NCI-H1930 (cell line): ENCODE measurements at regions not wholly inside any gene's neighbourhood (a gene's known extent, or its start where the extent isn't known, plus 50 kb on each side); places are given as distances from the start of the nearest gene placed in this dataset.
A peak's percentile ranks its signal among the peaks of the same experiment; 100 is the strongest.

Experiments
- DNase-seq, 2 experiments: peaks; one replicate each; lab custom pipeline; 2025; lab: John Stamatoyannopoulos, UW

DNA sequence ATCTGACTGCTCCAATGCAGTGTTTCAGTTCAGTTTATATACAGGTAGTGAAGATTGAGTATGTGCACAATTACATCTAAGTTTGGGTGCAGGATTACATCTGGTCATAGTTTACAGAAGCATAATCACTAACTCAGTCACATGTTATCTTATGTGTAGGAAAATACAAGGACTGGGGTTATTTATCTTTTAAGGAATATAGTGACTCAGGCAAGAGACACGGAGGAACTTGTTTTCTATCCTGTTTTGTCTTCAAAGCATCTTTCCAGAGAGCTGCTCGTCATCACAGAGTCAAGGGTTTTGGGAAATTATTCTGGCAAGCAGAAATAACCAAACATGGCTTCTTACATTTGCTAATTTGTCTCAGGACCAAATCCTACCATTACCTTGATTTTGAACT, 1371.5 kb upstream of the TMEFF2 start:
- DNase-seq: no peak

DNA sequence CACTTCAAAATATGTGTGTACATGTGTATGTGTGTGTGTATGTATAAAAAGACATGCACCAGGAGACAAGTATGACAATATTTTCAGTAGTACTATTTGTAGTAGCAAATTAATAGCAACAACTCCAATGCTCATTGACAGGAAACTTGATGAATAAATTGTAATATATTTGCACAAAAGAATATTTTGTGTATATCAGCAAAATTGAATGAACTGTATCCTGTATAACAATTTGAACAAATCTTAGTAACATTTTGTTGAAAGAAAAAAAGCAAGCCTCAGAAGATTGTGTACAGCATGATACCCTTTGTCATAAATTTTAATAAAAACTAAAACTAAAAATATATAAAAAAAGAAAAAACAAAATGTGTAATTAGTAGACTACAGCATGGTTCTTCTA, 1367.3 kb upstream of the TMEFF2 start:
- no peak for DNase-seq

DNA sequence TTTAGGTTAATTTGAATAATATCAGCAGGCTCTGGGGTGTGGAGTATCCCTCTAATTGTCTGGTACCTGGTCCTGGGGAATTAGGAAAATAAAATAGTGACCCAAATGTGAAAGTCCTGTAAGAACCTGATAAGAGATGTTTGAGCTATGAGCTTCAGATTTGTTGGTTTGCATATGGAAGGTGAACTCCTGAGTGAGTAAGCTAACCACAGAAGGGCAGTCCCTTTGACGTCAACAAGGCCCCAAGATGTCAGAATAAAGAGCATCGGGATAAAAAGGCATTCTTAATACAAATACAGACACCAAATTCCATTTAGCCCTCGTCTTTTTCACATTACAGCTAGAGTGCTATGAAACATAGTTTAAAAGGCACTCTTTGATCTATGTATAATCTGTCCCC, 1366.3 kb upstream of the TMEFF2 start:
- DNase-seq: no peak

DNA sequence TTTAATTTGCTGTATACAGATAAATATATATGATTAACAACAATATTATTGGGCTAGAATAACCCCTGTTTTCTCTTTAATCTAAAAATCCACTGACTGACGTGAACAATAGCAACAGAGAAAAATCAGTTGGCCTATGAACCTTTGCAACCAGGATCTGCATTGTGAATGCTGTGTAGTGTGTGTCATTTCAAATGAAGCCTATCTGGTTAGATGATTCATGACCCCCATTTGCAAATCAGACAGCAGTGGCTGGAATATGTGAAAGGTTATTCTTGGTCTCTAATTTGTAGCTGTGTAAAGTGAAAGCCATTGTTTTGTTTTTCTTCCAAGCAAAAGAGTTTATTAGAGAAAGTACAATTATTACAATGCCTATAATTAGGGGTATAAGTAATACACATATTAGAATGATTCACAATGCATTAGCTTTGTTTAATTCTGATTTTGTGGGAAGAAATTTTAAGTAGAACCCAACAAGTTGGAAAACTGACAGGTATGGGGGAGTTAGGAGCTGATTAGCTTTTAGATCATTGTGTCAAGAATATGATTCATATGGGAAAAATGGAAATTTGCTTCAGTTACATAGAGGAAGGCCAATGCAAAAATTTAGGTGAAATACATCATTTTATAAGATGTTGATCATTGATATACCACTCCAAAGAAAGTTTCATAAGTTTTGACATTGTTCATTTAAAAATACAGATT, 1362.2 kb upstream of the TMEFF2 start:
- no peak for DNase-seq

DNA sequence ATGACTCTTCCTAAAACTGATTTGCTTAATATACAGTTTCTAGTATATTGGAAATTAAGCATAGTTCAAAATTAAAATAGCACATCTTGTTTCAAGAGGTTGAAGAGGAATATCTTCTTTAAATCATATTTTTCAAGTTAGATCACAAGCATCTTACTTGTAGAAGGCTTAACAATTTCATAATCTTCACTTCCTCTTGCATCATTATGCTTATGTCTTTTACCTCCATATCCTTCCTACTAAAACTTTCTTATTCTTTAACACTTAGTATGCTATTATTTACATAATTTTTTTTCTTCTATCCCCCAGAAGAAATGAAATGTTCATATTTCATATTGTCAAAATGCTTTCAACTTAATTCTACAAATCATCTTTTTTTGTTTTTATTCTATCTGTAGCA, 1354.9 kb upstream of the TMEFF2 start:
- no peak for DNase-seq

DNA sequence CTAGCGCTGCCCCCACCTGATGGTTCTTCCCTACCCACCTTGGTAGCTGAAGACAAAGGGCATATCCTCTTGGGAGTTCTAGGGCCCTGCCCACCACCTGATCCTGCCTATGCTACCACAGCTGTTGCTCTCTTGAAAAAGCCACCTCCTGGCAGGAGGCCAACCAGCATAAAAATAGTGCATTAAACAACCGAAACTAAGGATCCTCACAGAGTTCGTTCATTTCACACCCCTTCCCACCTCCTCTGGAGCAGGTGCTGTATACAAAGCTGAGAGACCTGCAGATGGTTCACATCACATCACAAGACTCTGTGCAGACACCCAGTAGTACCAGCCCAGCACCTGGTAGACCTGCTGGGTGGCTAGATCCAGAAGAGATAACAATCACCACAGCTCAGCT, 1348.0 kb upstream of the TMEFF2 start:
- DNase-seq: no peak

DNA sequence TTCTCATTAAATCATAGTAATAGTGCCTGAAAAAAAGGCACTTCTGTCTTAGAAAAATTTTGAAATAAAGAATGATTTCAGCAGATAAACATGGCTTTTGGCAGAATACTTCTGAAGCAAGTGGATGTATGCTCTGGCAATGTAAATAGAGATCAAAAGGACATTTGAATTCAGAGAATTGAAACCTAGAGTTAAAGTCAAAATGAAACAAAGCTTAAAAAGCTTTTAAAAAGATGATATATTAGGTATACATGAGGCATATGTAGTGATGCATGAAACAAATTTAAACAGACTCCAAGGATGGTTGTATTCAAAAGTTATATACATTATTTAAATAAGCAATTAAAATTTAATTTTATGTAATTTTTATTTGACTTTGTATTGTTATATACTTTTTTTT, 1344.5 kb upstream of the TMEFF2 start:
- DNase-seq: no peak

DNA sequence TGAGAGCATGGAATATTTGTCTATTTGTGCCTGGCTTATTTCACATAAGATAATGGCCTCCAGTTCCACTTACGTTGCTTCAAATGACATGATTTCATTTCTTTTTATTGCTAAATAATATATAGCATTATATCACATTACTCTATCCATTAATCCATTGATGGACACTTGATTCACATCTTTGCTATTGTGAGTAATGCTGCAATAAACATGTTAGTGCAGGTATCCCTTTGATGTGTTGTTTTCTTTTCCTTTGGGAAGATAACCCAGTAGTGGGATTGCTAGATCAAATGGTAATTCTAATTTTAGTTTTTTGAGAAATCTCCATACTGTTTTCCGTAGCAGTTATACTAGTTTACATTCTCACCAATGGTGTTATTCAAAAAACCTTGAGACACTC, 1343.3 kb upstream of the TMEFF2 start:
- no peak for DNase-seq

DNA sequence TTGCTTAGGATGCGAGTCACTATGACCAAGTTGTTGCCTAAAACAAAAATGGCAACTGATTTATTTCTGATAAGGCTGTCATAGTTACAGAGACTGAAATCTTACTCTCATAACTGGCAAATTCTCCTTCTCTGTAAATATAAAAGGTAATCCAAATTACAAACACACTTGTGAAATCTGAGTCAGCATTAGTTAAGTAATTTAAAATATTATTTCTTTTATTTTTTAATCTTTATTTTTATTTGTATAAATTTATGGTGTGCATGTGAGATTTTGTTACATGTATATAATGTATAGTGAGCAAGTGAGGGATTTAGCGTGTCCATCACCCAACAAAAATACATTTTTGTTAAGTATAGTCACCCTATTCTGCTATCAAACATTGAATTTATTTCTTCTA, 1342.8 kb upstream of the TMEFF2 start:
- DNase-seq: no peak

DNA sequence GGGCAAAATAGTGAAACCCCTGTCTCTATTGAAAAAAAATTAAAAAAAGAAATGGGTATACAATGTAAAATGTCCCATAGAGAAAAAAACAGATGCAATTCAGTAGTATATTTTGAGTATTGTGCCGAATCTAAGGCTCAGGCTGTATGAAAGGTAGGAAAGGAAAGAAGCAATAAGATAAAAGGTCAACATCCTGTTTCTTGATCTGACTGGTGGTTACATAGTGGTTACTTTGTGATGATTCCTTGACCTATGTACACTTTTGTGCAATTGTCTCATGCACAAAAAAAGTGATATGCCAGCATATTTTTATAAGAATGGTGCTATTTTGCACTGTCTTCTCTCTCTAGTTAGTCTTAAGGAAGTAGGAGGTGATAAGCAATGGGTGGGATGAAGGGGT, 1333.7 kb upstream of the TMEFF2 start:
- DNase-seq: no peak

DNA sequence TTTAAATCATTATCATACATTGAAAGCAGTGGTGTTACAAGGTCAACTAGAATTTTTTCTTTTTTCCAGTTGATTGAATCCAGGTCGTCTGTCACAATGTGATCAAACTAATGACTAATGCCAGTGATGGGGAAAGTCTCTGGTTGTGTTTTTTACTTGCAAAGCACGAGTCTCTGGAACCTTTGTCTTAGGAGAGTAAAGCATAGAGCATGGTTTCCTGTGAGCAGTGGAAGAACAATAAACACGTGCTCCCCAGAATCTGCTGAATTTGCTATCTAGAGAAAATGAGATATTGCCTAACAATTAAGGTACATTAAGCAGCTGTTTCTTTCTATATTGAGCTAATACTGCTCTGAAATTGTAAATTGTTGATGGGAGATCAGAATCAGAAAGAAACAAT, 1332.4 kb upstream of the TMEFF2 start:
- DNase-seq: no peak

DNA sequence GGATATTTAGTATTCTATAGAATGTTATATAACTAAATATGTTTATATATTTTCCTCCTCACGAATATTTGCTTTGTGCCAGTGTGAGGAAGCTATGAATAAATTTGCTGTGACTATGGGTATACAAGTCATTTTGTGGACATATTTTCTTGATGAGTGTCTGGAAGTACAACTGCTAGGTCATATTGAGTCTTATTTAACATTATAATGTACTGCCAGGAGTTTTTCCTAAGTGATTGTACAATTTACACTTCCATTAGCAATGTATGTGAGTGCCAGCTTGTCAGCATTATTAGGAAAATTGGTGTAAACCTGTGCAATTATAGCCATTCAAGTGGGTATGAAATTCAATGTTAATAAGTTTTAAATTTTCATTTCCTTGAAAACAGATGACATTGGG, 1328.9 kb upstream of the TMEFF2 start:
- DNase-seq: no peak

DNA sequence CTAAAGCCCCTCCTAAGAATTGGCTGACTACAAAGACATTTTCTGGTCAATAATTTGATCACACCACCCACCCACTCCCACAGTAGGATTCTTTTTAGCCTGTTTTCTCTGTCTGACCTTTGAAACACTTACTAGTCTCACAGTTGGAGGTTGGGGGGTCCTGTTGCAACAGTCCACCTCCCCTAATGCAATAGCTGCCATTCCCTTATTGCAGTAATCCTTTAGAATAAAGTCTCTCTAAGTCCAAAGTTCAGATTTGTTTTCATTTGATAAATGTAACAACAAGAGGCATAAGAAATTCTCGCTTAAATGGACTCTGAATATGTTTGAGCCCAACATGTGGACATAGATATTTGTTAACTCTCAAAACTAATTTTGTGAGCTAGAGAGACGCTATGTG, 1326.8 kb upstream of the TMEFF2 start:
- no peak for DNase-seq

DNA sequence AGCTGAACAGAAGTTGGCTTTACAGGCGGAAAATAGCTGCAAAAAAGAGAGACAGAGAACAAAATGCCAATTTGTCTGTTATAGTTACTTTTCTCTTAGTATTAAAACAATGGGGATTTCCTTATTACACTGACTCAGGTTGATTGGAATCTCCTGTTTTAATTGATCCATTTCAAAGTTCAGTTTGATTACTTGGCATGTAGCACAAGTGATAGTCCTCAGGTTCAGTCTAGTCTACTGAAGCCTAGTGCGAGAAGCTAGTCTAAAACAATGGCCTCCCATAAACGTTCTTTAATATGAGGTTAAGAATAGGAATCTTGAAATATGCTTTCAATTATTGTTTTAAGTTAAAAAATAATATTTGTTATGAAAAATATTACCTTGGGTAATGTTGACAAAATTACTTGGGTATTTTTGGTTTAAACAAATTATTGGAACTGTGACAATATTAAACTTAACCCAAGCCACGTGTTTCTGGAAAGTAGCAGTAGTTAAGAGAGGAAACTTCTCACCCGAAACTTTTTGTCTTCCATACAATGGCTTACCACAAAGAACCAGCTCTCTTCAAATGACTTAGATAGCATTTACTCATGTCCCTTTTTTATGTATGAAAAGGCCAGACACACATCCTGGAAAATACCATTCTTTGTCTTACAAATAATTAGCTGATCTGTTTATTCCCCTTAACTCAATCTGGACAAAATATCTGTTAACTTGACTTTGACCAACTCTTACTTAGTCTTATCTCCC, 1326.2 kb upstream of the TMEFF2 start:
- no peak for DNase-seq

DNA sequence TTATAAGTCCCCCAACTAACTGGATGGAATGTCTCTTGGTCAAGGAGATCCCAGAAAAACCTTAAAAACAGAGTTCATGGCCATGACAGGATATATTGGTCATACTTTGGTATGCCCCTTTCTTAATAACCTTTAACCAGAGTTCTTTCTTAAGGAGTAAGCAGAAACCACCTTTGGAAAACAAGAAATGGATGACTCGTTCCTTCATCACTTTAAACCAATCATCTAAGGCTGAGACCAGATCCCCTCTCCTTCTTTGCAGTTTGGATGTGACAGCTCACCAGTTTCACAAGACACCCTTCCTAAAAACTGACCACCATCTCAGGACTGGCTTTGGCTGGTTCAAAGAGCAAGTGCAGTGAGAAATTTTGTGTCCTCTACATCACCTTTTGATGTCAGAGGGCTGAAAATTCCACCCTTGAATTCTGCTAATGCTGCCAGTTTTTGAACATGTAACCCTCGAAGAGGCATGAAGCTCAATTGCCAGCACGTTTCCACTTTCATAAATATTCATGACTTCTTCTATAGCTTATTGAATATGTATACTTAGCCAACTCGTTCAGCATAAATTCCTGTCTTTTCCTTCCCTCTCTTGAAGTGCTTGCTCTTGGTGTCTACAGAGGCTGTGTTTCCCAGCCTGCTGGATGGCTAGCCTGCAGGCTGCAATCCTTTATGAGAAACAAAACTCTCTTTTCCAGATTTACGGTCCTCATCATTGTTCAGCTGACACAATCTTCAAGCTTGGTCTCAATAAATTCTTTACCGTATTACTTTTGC, 1323.5 kb upstream of the TMEFF2 start:
- no peak for DNase-seq

DNA sequence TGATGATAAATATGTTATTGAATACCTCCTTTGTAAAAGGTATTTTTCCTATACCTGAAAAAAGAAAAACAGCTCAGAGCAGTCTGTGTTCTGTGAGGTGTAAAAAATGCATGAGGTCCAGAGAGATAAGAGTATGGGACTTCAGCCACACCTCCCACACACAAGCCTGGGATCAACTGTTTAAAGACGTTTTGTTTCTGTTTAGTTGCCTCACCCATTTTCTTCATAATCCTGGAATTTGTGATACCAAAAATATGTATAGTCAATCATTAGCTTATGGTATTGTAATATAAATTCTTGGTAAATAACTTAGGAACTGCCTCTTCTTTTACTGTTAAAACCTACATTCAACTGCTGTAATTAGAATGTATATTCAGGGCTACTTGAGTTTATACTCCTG, 1322.9 kb upstream of the TMEFF2 start:
- DNase-seq: no peak

DNA sequence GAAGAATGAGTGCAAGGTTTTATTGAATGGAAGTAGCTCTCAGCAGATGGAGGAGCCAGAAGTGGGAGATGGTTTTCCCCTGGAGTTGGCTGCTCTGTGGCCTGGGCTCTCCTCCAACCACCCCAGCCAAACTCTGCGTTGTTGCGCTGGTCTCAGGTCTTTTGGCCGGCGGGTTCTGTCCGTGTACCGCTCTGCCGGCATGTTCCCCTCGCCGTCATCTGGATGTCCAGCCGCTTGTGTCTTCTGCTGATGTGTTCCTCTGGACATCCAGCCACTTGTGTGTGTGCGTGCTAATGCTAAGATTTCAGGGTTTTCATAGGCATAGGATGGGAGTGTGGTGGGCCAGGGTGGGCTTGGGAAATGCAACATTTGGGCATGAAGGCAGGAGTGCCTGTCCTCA, 1311.3 kb upstream of the TMEFF2 start:
- DNase-seq: no peak

DNA sequence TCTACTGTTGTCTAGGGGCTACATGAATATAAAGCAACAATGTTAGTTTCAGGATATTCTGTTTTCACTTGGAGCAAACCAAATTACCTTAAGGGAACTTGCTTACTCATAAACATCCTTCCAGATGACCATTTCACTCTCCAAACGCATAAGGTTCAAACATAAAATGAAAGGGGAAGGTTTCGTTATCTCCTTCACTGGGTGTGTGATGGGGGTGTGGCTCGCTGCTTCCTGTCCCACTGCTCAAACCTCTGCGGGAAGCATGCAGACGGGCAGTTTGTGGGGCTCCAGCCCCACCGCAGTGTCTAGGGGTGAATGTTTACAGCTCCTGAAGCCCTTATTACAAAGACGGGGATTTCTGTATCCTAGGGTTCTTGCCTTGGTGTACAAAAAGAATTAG, 1310.9 kb upstream of the TMEFF2 start:
- no peak for DNase-seq

DNA sequence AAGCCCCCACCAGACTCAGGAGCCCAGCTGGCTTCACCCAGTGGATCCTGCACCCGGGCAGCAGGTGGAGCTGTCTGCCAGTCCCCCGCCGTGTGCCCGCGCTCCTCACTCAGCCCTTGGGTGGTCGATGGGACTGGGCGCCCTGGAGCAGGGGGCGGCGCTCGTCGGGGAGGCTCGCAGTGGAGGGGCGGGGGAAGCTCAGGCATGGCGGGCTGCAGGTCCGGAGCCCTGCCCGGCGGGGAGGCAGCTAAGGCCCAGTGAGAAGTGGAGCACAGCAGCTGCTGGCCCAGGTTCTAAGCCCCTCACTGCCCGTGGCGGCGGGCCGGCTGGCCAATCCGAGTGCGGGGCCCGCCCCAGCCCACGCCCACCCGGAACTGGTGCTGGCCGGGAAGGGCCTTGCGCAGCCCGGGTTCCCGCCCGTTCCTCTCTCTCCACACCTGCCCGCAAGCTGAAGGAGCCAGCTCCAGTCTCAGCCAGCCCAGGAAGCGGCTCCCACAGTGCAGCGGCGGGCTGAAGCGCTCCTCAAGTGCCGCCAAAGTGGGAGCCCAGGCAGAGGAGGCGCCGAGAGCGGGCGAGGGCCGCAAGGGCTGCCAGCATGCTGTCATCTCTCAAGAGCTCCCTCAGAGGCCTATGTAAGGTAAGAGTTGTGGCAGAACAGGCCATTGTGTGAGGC, 1307.8 kb upstream of the TMEFF2 start:
- peak; percentile 25 to 39 for DNase-seq

DNA sequence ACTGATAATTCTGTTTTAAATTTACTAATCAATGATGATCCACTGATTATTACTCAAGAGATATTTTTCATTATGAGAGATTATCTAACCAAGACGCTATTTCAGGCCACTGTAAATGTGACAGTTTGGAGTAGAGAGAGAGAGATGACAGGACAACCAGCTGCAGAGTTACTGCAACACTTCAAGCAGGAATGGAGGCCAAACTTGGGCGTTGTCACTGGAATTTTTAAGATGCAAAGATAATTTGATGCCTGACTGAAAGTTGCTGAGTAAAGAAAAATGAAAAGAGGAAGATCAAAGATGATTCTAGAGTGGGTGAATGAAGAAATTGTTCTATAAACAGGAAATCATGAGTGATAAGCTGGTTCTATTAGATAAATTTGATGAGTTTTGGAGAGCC, 1302.1 kb upstream of the TMEFF2 start:
- no peak for DNase-seq

DNA sequence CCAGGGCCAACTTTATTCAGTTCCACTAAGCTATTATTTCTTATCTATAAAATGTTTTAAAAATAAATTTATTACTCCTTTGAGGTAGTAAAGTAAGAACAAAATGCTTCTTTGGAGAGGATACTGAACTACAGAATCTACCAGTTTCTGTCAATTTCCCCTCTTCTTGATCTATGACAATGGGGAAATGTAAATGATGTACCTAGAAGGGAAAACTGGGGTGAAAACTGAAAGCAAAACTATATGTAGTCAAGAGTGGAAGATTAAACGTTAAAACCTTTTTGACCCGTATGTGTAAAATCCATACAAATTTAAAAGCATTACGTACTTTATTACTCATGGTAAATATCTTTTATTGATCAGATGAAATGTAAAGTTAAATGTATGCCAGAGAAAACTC, 1287.8 kb upstream of the TMEFF2 start:
- DNase-seq: no peak

DNA sequence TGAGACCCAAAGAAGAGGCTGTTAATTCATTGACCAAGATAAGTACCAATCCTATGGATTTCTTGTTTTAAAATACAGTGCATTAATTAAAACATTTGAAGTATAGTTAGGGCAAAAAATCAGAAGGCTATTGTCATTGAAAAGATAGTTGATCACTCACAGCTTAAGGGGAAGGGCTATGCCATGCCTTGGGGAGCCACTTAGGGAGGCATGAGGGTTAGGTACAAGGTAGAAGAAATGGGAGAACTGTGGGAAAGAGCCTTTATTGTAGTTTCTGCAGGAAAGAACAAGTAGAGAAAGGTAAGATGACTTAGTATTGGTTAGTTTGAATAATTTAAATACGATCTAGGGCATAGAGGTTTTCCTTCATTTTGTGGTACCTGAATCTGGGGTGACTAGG, 1285.5 kb upstream of the TMEFF2 start:
- DNase-seq: no peak
